Heart left ventricle (tissue), 13 donors: ENCODE measurements at regions not wholly inside any gene's neighbourhood (a gene's known extent, or its start where the extent isn't known, plus 50 kb on each side); places are given as distances from the start of the nearest gene placed in this dataset.

Source experiments
- POLR2A ChIP-seq, 2 donors: fragments of 450-650 bp; IDR thresholded peaks; one replicate each; pipeline ENCODE4 v1.6.1; 2017; ENCODE audit warnings: antibody characterized with exemption in 2 of 2, mild to moderate bottlenecking in 2 of 2, moderate library complexity in 2 of 2
- TF ChIP-seq, protein P1 (sequence below), 12 donors: fragments of 200-600 bp; sonication (generic) in 4 of 12; IDR thresholded peaks; one replicate each; pipeline versions ENCODE4 v1.5.0 to v1.8.0; 2018 to 2022; ENCODE audit warnings: antibody characterized with exemption in 12 of 12, mild to moderate bottlenecking in 5 of 12
- donor health status: ischemic (EF 13 %, LVEDD 7.1; RV severe dilation, severe dysfunction).
- donor health status: DM: no; HTN: yes; CAD: no.
- donor health status: DM: no; HTN: no; CAD: no.
- donor health status: ischemic (EF 25% LVEDD 6.9; RV normal size, moderate dysfunction).
- donor health status: ischemic (EF 25% LVEDD 5.7; RV mildly dilated, moderate dysfunction).
- donor health status: ischemic (EF 35%, LVEDD 5.7; RV mildly dilated, moderate dysfunction).
- donor health status: nonischemic (EF 11% LVEDD 7.7; RV severe dilation, severe dysfunction).
- donor health status: DM: yes; HTN: yes; CAD: no.
- donor health status: PGD.
- donor health status: ischemic (EF 29% LVEDD 5.4; RV normal size, mild dysfunction).
- donor health status: nonischemic (EF 23%, LVEDD 6.1; RV moderate dilation, normal function).

DNA sequence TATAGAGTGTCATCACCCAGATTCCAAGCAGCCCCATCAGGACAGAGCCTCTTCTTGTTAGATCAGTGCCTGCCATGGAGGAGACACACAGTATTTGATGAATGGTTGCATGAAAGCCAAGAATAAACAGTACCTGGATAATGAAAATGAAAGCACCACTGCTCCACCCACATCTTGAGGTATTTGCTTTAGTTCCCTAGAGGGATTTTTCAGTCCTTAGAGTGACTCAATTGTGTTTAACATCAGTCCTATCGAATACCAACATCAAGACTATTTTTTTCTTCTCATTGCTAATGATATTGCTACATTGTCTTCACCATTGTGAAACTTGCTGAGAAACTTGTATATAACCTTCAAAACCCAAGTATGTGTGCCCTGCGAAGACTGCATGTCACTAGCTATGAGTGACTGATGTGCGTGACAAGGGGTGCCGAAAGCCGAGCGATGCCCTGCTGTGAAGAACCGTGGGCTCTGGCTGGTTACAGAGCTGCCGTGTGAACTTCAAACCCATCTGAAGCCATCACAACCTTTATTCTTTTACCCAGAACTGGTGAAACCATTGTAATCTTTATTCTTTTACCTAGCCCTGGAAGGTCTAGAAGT is 211.3 kb upstream of the FAT1 start:
- TF ChIP-seq, protein P1, sequence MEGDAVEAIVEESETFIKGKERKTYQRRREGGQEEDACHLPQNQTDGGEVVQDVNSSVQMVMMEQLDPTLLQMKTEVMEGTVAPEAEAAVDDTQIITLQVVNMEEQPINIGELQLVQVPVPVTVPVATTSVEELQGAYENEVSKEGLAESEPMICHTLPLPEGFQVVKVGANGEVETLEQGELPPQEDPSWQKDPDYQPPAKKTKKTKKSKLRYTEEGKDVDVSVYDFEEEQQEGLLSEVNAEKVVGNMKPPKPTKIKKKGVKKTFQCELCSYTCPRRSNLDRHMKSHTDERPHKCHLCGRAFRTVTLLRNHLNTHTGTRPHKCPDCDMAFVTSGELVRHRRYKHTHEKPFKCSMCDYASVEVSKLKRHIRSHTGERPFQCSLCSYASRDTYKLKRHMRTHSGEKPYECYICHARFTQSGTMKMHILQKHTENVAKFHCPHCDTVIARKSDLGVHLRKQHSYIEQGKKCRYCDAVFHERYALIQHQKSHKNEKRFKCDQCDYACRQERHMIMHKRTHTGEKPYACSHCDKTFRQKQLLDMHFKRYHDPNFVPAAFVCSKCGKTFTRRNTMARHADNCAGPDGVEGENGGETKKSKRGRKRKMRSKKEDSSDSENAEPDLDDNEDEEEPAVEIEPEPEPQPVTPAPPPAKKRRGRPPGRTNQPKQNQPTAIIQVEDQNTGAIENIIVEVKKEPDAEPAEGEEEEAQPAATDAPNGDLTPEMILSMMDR (IDR thresholded peaks at IDR 0.05), result no peak
- TF ChIP-seq POLR2A (IDR thresholded peaks at IDR 0.05), result no peak
